Activated CD4-positive, CD25-positive, alpha-beta regulatory T cell (primary cell): ENCODE measurements at regions not wholly inside any gene's neighbourhood (a gene's known extent, or its start where the extent isn't known, plus 50 kb on each side); places are given as distances from the start of the nearest gene placed in this dataset.
"Not testable (repeated sequence)": the region's sequence is repeated elsewhere in the genome, so short reads cannot be mapped to it uniquely, and the experiment has no call there.

Source experiments
- DNase-seq, 4 experiments: peaks; one replicate each; lab custom pipeline; 2025; lab: John Stamatoyannopoulos, UW

- DNase-seq: no peak
Observed at GRCh38 chr22:26806445-26807175, 149.2 kb downstream of the MIAT start.

GRCh38 chr22:26811647-26811992, 154.2 kb downstream of the MIAT start:
- DNase-seq: no peak

- no peak for DNase-seq
Observed at GRCh38 chr22:26812731-26813130, 155.3 kb downstream of the MIAT start.

- DNase-seq: no peak
Observed at GRCh38 chr22:26816726-26817125, 159.3 kb downstream of the MIAT start.

GRCh38 chr22:26817926-26818325, 160.5 kb downstream of the MIAT start:
- DNase-seq: no peak

GRCh38 chr22:26821854-26822253, 164.5 kb downstream of the MIAT start:
- no peak for DNase-seq

GRCh38 chr22:26822313-26822712, 164.9 kb downstream of the MIAT start:
- no peak for DNase-seq

GRCh38 chr22:26823966-26824365, 166.6 kb downstream of the MIAT start:
- no peak for DNase-seq

GRCh38 chr22:26825960-26826935, 168.9 kb downstream of the MIAT start:
- DNase-seq: no peak

GRCh38 chr22:26827611-26828010, 170.2 kb downstream of the MIAT start:
- no peak for DNase-seq

GRCh38 chr22:26828311-26828710, 170.9 kb downstream of the MIAT start:
- no peak for DNase-seq

GRCh38 chr22:26830837-26831236, 173.4 kb downstream of the MIAT start:
- DNase-seq: no peak

GRCh38 chr22:26835023-26835422, 177.6 kb downstream of the MIAT start:
- no peak for DNase-seq

GRCh38 chr22:26835929-26836528, 178.6 kb downstream of the MIAT start:
- peak in 2 of 4 experiments; percentile 12 to 26 for DNase-seq

GRCh38 chr22:26837784-26838470, 180.5 kb downstream of the MIAT start:
- DNase-seq: no peak

GRCh38 chr22:26838471-26838825, 181.1 kb downstream of the MIAT start:
- no peak for DNase-seq

GRCh38 chr22:26839216-26839615, 181.8 kb downstream of the MIAT start:
- no peak for DNase-seq

- DNase-seq: not testable (repeated sequence)
Observed at GRCh38 chr22:26840770-26841169, 183.4 kb downstream of the MIAT start.

- DNase-seq: no peak
Observed at GRCh38 chr22:26842103-26842502, 184.7 kb downstream of the MIAT start.

- DNase-seq: no peak
Observed at GRCh38 chr22:26845021-26845743, 187.8 kb downstream of the MIAT start.

GRCh38 chr22:26846076-26846475, 188.7 kb downstream of the MIAT start:
- no peak for DNase-seq

- DNase-seq: no peak
Observed at GRCh38 chr22:26846645-26847044, 189.3 kb downstream of the MIAT start.
